ENCODE measurements at regions not wholly inside any gene's neighbourhood (a gene's known extent, or its start where the extent isn't known, plus 50 kb on each side); places are given as distances from the start of the nearest gene placed in this dataset.
"Not testable (repeated sequence)": the region's sequence is repeated elsewhere in the genome, so short reads cannot be mapped to it uniquely, and the experiment has no call there.

GRCh38 chr5:133881576-133882388, 86.6 kb downstream of the C5orf15 start:
- ATAC-seq, result no peak

- ATAC-seq, result no peak
Measured at GRCh38 chr5:133878236-133878555, 90.2 kb downstream of the C5orf15 start.

GRCh38 chr5:133877351-133878235, 90.8 kb downstream of the C5orf15 start:
- no peak for ATAC-seq

- peak; percentile 25 for ATAC-seq
Measured at GRCh38 chr5:133876266-133876665, 92.2 kb downstream of the C5orf15 start.

- no peak for ATAC-seq
Measured at GRCh38 chr5:133875179-133875578, 93.2 kb downstream of the C5orf15 start.

GRCh38 chr5:133873449-133873848, 95.0 kb downstream of the C5orf15 start:
- ATAC-seq, result no peak

- no peak for ATAC-seq
Measured at GRCh38 chr5:133870661-133871060, 97.8 kb downstream of the C5orf15 start.

GRCh38 chr5:133869519-133870335, 98.7 kb downstream of the C5orf15 start:
- ATAC-seq, result no peak

- peak; percentile 51 for ATAC-seq
Measured at GRCh38 chr5:133868946-133869518, 99.4 kb downstream of the C5orf15 start.

- ATAC-seq, result no peak
Measured at GRCh38 chr5:133867851-133868545, 100.4 kb downstream of the C5orf15 start.

GRCh38 chr5:133867341-133867740, 101.1 kb downstream of the C5orf15 start:
- ATAC-seq, result peak; percentile 74

- ATAC-seq, result no peak
Measured at GRCh38 chr5:133866903-133867245, 101.6 kb downstream of the C5orf15 start.

- ATAC-seq, result no peak
Measured at GRCh38 chr5:133866160-133866902, 102.1 kb downstream of the C5orf15 start.

- ATAC-seq, result no peak
Measured at GRCh38 chr5:133865113-133865512, 103.3 kb downstream of the C5orf15 start.

- no peak for ATAC-seq
Measured at GRCh38 chr5:133864711-133865110, 103.7 kb downstream of the C5orf15 start.

- no peak for ATAC-seq
Measured at GRCh38 chr5:133863857-133864585, 104.4 kb downstream of the C5orf15 start.

GRCh38 chr5:133861161-133861737, 107.2 kb downstream of the C5orf15 start:
- peak; percentile 15 for ATAC-seq

- no peak for ATAC-seq
Measured at GRCh38 chr5:133859073-133859472, 109.4 kb downstream of the C5orf15 start.

- not testable (repeated sequence) for ATAC-seq
Measured at GRCh38 chr5:133857595-133858313, 110.7 kb downstream of the C5orf15 start.
